Peyer's patch (tissue), 4 donors: ENCODE measurements at regions not wholly inside any gene's neighbourhood (a gene's known extent, or its start where the extent isn't known, plus 50 kb on each side); places are given as distances from the start of the nearest gene placed in this dataset.

Source experiments
- CTCF ChIP-seq, 6 experiments: fragments of 450-650 bp in 4 of 6; fragments of 200-600 bp in 2 of 6; sonication (generic) in 1 of 6; IDR thresholded peaks; one replicate each; pipeline ENCODE4 v1.5.1; 2017 to 2019; ENCODE audit warnings: antibody characterized with exemption in 6 of 6, mild to moderate bottlenecking in 3 of 6, moderate library complexity in 1 of 6
- POLR2A ChIP-seq, 2 donors: fragments of 450-650 bp; IDR thresholded peaks; one replicate each; pipeline ENCODE4 v1.5.1; 2017; ENCODE audit warnings: antibody characterized with exemption in 2 of 2, mild to moderate bottlenecking in 2 of 2, moderate library complexity in 2 of 2

GRCh38 chr22:49150801-49151221, 676.9 kb downstream of the BRD1 start:
- no peak for TF ChIP-seq CTCF (IDR thresholded peaks at IDR 0.05)
- TF ChIP-seq POLR2A (IDR thresholded peaks at IDR 0.05) = no peak
